Central memory CD8-positive, alpha-beta T cell (primary cell): ENCODE measurements at regions not wholly inside any gene's neighbourhood (a gene's known extent, or its start where the extent isn't known, plus 50 kb on each side); places are given as distances from the start of the nearest gene placed in this dataset.
A peak's percentile ranks its signal among the peaks of the same experiment; 100 is the strongest.
"Not testable (repeated sequence)": the region's sequence is repeated elsewhere in the genome, so short reads cannot be mapped to it uniquely, and the experiment has no call there.

Experiments used
- ATAC-seq: fragments of 150-1000 bp; cut with Tn5 transposase; replicated peaks from 2 replicates; pipeline ENCODE4 v1.10.0; 2022; ENCODE audit warnings: mild to moderate bottlenecking, moderate FRiP score, moderate number of reproducible peaks; ENCODE audit not compliant: poor library complexity, severe bottlenecking; ENCODE audit errors: extremely low read depth
- DNase-seq, 2 donors: peaks; one replicate each; pipeline ENCODE4 v3.0.0; 2021; ENCODE audit warnings: low spot score in 2 of 2
- H3K27ac Mint-ChIP-seq: one replicate; pipeline ENCODE4 v1.8.0; 2022; ENCODE audit warnings: low read depth, mild to moderate bottlenecking, moderate library complexity, mixed read lengths
- H3K27me3 Mint-ChIP-seq: one replicate; pipeline ENCODE4 v1.8.0; 2022; ENCODE audit warnings: mixed read lengths
- H3K36me3 Mint-ChIP-seq: one replicate; pipeline ENCODE4 v1.8.0; 2022; ENCODE audit warnings: mild to moderate bottlenecking, moderate library complexity, mixed read lengths; ENCODE audit not compliant: insufficient read depth
- H3K4me1 Mint-ChIP-seq: one replicate; pipeline ENCODE4 v1.8.0; 2022; ENCODE audit warnings: mixed read lengths
- H3K4me3 Mint-ChIP-seq: one replicate; pipeline ENCODE4 v1.8.0; 2022; ENCODE audit warnings: mild to moderate bottlenecking, moderate library complexity, mixed read lengths
- H3K9me3 Mint-ChIP-seq: one replicate; pipeline ENCODE4 v1.8.0; 2022; ENCODE audit warnings: mixed read lengths

DNA sequence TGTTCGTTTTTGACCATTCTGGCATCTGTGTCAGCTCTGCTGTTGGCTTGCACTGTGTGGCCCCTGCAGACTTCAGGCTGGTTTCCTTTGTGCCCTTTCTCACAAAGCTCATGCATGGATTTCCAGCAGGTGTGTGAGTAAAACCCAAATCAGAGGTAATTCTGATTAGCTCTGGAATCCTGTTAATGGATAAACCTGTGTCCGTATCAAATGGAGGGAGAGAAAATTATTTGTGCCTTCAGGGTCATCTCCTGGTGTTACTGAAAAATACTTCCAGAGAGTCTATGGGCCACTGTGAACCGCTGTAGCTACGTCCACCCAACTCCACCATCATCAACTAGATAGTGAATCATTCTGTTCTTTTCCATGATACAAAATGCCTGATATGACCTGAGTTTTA lies 726.1 kb upstream of the TPTE start:
- H3K4me3 Mint-ChIP-seq, H3K27ac Mint-ChIP-seq, H3K27me3 Mint-ChIP-seq, ATAC-seq, H3K4me1 Mint-ChIP-seq, H3K36me3 Mint-ChIP-seq, DNase-seq: not testable (repeated sequence)
- peaks cover 17% of the 10 kb centered on the region for H3K9me3 Mint-ChIP-seq

DNA sequence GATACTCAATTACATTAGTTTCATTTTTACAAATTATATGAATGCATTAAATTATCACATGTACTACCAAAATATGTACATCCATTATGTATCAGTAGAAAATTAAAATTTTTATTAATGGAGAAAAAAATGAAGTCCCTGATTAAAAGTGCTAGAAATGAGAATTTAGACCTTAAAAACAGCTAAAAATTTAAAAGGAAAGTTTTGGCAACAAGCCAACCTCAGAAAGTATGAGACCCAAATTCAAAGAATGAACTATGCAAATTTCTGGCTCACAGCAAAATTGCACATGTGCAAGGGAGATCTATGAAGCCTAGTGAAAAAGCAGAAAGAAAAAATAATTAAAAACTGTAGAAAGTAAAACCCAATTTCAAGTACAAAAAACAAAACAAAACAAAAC lies 725.1 kb upstream of the TPTE start:
- peaks cover 17% of the 10 kb centered on the region for H3K9me3 Mint-ChIP-seq
- not testable (repeated sequence) for H3K27ac Mint-ChIP-seq, H3K27me3 Mint-ChIP-seq

DNA sequence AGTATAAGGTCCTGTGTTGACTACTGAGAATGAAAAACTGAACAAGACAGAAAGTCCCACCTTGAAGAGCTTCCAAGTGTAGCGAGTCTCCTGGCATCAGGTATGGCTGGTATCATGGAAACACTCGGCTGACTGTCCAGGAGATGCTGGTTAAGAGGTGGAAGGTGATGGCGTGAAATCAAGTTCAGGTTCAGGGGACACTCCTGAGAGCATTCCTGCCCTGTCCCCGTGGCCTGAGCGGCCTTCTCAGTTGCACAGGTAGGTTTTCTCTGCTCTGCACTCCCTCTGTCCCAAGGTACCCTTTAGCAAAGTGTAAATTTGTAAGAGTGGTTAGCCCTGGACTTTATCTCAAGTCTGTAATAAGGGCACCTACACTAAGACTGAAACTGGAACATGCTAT lies 713.7 kb upstream of the TPTE start:
- H3K4me3 Mint-ChIP-seq, H3K9me3 Mint-ChIP-seq, H3K27me3 Mint-ChIP-seq, DNase-seq, H3K4me1 Mint-ChIP-seq, H3K27ac Mint-ChIP-seq, H3K36me3 Mint-ChIP-seq, ATAC-seq: not testable (repeated sequence)

More for the DNA sequence above, 725.1 kb upstream of the TPTE start:
- not testable (repeated sequence) for DNase-seq, H3K4me1 Mint-ChIP-seq, H3K36me3 Mint-ChIP-seq, ATAC-seq, H3K4me3 Mint-ChIP-seq

DNA sequence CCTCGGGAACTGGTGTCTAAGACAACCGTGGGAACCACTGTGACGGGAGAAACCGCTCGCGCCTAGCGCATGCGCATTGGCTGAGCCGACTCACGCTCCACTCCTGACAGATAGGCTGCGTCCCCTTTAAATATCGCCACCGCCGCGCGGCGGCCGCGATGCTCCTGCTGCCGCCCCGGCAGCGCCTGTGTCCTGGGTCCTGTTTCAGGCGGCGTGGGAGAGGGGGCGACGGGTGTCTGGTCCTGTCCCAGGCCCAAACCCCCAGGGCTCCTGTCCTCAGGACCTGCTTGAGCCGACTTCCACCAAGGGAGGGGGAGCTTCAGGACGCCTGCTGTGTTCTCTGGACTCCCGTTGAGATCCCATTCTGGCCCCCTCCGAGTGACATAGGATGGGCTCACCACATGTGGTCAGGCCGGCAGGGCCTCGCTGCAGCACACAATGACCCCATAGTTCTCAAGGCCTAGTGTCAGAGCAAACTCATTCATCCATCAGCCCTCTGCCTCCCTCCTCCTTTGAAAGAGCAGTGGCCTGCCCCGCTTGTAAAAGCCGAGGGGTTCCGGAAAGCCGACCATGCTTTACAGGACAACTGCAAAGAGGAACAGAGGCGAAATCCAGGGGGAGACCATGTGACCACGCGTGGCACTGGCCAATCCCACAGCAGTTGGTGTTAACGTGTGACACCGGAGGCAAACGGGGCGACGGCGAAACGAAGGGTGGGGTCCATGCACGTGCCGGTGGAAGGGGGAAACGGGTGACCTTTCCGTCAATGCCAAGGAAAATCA lies 710.0 kb upstream of the TPTE start:
- ATAC-seq, H3K27ac Mint-ChIP-seq, H3K9me3 Mint-ChIP-seq, H3K4me1 Mint-ChIP-seq, DNase-seq, H3K4me3 Mint-ChIP-seq, H3K27me3 Mint-ChIP-seq, H3K36me3 Mint-ChIP-seq: not testable (repeated sequence)

DNA sequence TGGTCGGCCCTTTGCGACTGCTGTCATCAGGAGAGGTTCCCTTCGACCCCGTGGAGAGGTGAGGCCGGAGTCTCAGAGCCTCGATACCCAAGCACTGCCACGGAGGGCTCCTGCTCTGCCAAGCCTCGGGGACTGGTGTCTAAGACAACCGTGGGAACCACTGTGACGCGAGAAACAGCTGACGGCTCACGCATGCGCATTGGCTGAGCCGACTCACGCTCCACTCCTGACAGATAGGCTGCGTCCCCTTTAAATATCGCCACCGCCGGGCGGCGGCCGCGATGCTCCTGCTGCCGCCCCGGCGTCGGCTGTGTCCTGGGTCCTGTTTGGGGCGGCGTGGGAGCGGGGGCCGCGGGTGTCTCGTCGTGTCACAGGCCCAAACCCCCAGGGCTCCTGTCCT lies 708.9 kb upstream of the TPTE start:
- DNase-seq, H3K9me3 Mint-ChIP-seq, H3K27ac Mint-ChIP-seq, ATAC-seq, H3K4me3 Mint-ChIP-seq, H3K36me3 Mint-ChIP-seq, H3K4me1 Mint-ChIP-seq, H3K27me3 Mint-ChIP-seq: not testable (repeated sequence)

DNA sequence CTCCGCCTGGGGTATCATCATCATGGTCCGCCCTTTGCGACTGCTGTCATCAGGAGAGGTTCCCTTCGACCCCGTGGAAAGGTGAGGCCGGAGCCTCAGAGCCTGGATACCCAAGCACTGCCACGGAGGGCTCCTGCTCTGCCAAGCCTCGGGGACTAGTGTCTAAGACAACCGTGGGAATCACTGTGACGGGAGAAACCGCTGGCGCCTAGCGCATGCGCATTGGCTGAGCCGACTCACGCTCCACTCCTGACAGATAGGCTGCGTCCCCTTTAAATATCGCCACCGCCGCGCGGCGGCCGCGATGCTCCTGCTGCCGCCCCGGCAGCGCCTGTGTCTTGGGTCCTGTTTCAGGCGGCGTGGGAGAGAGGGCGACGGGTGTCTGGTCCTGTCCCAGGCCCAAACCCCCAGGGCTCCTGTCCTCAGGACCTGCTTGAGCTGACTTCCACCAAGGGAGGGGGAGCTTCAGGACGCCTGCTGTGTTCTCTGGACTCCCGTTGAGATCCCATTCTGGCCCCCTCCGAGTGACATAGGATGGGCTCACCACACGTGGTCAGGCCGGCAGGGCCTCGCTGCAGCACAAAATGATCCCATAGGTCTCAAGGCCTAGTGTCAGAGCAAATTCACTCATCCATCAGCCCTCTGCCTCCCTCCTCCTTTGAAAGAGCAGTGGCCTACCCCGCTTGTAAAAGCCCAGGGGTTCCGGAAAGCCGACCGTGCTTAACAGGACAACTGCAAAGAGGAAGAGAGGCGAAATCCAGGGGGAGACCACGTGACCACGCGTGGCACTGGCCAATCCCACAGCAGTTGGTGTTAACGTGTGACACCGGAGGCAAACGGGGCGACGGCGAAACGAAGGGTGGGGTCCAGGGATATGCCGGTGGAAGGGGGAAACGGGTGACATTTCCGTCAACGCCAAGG lies 707.2 kb upstream of the TPTE start:
- H3K27ac Mint-ChIP-seq, ATAC-seq, H3K27me3 Mint-ChIP-seq, H3K4me1 Mint-ChIP-seq, H3K9me3 Mint-ChIP-seq, H3K36me3 Mint-ChIP-seq, H3K4me3 Mint-ChIP-seq, DNase-seq: not testable (repeated sequence)

DNA sequence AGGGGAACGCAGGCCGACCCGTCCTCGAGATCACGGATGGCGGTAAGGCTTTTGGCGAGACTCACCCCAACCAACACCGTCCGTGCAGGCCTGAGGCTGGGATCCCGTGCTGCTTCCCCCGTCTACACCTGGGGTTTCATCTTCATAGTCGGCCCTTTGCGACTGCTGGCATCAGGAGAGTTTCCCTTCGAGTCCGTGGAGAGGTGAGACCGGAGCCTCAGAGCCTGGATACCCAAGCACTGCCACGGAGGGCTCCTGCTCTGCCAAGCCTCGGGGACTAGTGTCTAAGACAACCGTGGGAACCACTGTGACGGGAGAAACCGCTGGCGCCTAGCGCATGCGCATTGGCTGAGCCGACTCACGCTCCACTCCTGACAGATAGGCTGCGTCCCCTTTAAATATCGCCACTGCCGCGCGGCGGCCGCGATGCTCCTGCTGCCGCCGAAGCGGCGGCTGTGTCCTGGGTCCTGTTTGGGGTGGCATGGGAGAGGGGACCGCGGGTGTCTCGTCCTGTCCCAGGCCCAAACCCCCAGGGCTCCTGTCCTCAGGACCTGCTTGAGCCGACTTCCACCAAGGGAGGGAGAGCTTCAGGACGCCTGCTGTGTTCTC lies 706.1 kb upstream of the TPTE start:
- not testable (repeated sequence) for H3K27me3 Mint-ChIP-seq, H3K36me3 Mint-ChIP-seq, H3K4me1 Mint-ChIP-seq, DNase-seq, H3K9me3 Mint-ChIP-seq, H3K27ac Mint-ChIP-seq, ATAC-seq, H3K4me3 Mint-ChIP-seq

DNA sequence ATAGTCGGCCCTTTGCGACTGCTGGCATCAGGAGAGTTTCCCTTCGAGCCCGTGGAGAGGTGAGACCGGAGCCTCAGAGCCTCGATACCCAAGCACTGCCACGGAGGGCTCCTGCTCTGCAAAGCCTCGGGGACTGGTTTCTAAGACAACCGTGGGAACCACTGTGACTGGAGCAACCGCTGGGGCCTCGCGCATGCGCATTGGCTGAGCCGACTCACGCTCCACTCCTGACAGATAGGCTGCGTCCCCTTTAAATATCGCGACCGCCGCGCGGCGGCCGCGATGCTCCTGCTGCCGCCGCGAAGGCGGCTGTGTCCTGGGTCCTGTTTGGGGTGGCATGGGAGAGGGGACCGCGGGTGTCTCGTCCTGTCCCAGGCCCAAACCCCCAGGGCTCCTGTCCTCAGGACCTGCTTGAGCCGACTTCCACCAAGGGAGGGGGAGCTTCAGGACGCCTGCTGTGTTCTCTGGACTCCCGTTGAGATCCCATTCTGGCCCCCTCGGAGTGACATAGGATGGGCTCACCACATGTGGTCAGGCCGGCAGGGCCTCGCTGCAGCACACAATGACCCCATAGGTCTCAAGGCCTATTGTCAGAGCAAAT lies 704.5 kb upstream of the TPTE start:
- H3K9me3 Mint-ChIP-seq, DNase-seq, H3K4me1 Mint-ChIP-seq, H3K4me3 Mint-ChIP-seq, H3K27me3 Mint-ChIP-seq, H3K36me3 Mint-ChIP-seq, ATAC-seq, H3K27ac Mint-ChIP-seq: not testable (repeated sequence)

DNA sequence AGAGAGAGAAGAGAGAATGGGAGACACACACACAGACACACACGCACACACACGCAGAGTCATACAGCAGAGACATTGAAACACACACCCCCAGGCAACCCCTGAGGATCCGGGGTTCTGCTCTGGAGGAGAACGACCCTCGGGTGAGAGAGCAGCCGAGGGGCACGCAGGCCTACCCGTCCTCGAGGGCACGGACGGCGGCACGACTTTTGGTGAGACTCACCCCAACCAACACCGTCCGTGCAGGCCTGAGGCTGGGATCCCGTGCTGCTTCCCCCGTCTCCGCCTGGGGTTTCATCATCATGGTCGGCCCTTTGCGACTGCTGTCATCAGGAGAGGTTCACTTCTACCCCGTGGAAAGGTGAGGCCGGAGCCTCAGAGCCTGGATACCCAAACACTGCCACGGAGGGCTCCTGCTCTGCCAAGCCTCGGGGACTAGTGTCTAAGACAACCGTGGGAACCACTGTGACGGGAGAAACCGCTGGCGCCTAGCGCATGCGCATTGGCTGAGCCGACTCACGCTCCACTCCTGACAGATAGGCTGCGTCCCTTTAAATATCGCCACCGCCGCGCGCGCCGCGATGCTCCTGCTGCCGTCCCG lies 703.4 kb upstream of the TPTE start:
- H3K27me3 Mint-ChIP-seq, ATAC-seq, H3K4me3 Mint-ChIP-seq, H3K36me3 Mint-ChIP-seq, H3K27ac Mint-ChIP-seq, H3K4me1 Mint-ChIP-seq, DNase-seq, H3K9me3 Mint-ChIP-seq: not testable (repeated sequence)

DNA sequence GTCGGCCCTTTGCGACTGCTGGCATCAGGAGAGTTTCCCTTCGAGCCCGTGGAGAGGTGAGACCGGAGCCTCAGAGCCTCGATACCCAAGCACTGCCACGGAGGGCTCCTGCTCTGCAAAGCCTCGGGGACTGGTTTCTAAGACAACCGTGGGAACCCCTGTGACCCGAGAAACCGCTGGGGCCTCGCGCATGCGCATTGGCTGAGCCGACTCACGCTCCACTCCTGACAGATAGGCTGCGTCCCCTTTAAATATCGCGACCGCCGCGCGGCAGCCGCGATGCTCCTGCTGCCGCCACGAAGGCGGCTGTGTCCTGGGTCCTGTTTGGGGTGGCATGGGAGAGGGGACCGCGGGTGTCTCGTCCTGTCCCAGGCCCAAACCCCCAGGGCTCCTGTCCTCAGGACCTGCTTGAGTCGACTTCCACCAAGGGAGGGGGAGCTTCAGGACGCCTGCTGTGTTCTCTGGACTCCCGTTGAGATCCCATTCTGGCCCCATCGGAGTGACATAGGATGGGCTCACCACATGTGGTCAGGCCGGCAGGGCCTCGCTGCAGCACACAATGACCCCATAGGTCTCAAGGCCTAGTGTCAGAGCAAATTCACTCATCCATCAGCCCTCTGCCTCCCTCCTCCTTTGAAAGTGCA lies 701.7 kb upstream of the TPTE start:
- H3K4me1 Mint-ChIP-seq, H3K36me3 Mint-ChIP-seq: not testable (repeated sequence)

DNA sequence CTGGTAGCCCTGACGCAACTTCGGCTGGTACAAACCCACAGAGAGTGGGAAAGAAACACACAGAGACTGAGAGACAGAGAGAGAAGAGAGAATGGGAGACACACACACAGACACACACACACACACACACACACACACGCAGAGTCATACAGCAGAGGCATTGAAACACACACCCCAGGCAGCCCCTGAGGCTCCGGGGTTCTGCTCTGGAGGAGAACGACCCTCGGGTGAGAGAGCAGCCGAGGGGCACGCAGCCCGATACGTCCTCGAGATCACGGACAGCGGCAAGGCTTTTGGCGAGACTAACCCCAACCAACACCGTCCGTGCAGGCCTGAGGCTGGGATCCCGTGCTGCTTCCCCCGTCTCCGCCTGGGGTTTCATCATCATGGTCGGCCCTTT lies 700.8 kb upstream of the TPTE start:
- not testable (repeated sequence) for H3K4me3 Mint-ChIP-seq, H3K27ac Mint-ChIP-seq, H3K4me1 Mint-ChIP-seq, H3K36me3 Mint-ChIP-seq, H3K27me3 Mint-ChIP-seq, DNase-seq, ATAC-seq
- H3K9me3 Mint-ChIP-seq = peaks cover 11% of the 10 kb centered on the region

More for the DNA sequence above, 701.7 kb upstream of the TPTE start:
- H3K27ac Mint-ChIP-seq, H3K4me3 Mint-ChIP-seq, H3K27me3 Mint-ChIP-seq, ATAC-seq, DNase-seq: not testable (repeated sequence)
- peaks cover 11% of the 10 kb centered on the region for H3K9me3 Mint-ChIP-seq

DNA sequence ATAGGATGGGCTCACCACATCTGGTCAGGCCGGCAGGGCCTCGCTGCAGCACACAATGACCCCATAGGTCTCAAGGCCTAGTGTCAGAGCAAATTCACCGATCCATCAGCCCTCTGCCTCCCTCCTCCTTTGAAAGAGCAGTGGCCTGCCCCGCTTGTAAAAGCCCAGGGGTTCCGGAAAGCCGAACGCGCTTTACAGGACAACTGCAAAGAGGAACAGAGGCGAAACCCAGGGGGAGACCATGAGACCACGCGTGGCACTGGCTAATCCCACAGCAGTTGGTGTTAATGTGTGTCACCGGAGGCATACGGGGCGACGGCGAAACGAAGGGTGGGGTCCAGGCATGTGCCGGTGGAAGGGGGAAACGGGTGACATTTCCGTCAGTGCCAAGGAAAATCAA lies 699.9 kb upstream of the TPTE start:
- not testable (repeated sequence) for H3K27ac Mint-ChIP-seq, H3K27me3 Mint-ChIP-seq, ATAC-seq, H3K4me3 Mint-ChIP-seq, H3K36me3 Mint-ChIP-seq, H3K4me1 Mint-ChIP-seq
- peaks cover 11% of the 10 kb centered on the region for H3K9me3 Mint-ChIP-seq
- peak in 1 of 2 donors; percentile 17 for DNase-seq
